ENCODE measurements at regions not wholly inside any gene's neighbourhood (a gene's known extent, or its start where the extent isn't known, plus 50 kb on each side); places are given as distances from the start of the nearest gene placed in this dataset.

DNA sequence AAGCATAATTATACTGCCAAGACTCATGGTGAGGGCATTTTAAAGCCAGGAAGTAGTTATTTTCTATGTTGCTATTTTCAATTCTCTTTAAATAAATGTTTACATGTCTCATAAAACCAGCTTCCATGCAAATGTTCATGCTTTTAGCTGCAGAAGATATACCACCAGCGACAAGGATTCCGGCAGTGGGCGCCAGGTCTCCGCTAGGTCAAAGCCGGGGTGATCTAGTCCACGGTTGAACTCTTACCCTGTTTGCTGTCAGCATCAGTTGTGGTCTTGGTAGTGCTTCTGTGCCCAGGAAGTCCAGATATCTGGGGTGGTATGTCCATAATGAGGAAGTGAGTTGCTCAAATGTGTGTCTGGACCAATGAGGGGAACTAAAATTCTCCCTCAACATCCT lies 265.7 kb downstream of the BRD1 start:
- DNase-seq: no peak

DNA sequence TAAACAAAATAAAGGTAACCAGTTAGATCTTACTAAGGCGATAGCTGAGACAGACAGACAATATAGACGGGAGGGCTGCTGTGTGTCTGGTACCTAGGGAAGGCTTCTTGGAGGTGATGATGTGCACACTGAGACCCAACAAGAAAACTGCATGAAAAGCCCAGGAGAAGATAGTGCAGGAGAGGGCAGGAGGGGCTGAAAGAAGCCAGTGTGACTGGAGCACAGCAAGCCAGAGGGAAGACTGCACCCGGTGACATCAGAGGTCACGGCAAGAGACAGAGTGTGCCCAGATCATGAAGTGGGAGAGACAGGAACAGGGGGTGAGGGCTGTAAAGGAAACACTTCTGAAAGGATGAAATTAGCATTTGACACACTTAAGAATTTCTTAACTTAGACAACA lies 266.3 kb downstream of the BRD1 start:
- DNase-seq: no peak

- no peak for DNase-seq
Measured at GRCh38 chr22:49555526-49555925, 272.1 kb downstream of the BRD1 start.

DNA sequence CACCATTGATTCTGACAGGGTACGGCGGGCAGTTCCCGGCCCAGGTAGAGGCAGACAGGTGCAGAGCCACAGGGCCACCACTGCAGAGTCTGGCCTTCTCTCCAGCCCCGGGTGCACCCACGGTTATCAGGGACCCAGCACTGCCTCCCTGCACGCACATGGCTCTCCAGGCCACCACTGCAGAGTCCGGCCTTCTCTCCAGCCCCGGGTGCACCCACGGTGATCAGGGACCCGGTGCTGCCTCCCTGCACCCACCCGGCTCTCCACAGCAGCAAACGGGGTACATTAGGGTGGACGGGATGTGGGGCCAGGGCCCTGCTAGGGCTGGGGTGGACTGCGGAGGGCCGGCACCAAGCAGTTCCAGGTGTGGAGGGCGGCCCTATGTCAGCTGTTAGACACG lies 272.9 kb downstream of the BRD1 start:
- DNase-seq: no peak

DNA sequence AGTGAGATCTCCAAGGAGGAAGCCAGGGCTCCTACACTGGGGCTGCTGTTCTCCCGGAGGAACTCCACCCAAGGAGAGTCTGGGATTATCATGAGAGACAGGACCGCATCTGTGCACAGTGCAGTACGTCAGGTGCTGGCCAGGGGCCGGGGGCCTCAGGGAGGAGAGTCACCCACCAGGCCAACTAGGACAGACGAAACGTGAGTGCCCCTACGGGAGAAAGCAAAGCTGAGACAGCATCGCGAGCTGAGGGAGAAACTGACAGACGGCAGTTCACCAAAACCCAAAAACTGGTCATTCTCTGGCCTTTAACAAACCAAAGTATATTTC lies 273.4 kb downstream of the BRD1 start:
- DNase-seq: no peak

DNA sequence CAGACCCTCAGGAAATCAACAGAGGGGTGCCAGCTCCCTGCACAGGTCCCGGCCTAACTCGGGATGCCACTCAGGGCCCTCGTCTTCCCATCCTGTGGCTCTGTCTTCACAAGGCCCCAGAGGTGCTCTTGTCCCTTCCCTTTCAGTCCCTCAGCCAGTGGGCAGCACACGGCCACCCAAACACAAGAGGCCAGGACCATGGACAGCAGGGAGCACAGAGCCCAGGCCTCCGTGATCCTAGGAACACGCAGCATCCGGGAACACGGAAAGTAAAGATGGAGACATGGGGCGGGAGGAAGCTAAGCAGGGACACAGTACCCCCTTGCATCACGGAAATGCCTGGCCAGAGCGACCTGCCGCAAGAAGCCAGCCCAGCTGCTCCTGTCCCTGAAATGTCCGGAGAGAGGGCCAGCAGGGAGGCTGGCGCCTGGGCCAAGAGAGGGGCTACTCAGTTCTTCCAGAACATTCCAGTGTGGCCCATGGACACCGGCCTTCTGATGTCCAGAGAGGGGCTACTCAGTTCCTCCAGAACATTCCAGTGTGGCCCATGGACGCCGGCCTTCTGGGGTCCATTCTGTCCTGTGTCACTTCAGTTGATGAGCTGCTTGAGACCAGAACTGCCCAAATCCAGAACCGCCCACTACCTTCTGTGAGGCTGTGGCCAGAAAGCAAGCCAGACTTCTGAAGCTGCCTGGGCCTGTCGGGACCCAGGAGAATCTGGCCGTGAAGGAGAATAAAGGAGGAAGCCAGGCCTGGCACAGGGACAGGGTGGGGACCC lies 274.0 kb downstream of the BRD1 start:
- DNase-seq: no peak

DNA sequence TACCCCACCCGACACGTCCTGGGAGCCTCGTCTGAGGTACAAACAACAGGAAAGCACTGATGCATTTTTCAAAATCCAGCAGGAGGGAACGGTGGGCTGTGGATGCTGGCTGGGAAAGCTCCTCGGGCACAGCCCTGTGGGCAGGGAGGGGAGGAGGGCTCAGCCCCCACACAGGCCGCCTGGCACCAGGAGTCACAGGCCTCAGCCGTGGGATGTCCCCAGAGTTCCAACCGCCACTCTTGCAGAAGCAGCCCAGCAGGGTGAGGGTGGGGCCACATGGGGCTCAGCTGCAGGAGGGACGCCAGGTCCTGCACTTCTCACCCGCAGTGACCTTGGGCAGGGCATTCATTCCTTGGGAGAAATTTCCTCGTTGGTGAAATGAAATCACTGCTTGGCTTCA lies 274.6 kb downstream of the BRD1 start:
- no peak for DNase-seq

DNA sequence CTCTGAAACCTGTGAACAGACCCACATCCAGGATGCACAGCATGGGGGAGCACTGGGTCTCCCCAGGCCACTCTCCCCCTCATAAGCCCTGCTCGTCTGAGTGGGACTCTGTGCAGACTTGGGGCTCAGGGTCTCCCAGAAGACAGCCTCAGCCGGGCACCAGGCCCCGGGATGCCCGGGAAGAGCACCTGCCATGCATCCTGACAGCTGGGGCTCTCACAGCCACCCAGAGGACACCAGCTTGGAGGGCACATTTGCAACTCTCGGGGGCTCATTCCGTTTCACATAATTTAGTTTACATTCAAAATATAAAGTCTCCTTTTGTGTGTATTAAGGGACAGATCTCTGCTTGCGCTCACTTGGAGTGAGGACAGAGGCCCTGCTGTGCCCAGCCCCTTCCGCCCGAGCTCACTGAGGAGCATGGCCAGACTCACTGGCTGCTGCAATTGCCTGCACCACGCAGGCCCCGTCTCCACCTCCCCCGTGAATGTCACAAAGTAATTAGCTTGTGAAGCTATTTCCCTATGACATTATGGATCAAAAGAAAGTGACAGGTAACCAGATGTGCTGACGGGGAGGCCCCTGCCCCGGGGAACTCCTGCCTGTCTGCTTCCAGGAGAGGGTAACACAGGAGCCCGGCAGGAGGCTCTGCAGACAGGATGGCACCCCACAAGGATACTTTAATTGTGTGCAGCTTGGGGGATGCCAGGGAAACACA lies 275.6 kb downstream of the BRD1 start:
- no peak for DNase-seq

- no peak for DNase-seq
Measured at GRCh38 chr22:49551446-49551845, 276.2 kb downstream of the BRD1 start.

DNA sequence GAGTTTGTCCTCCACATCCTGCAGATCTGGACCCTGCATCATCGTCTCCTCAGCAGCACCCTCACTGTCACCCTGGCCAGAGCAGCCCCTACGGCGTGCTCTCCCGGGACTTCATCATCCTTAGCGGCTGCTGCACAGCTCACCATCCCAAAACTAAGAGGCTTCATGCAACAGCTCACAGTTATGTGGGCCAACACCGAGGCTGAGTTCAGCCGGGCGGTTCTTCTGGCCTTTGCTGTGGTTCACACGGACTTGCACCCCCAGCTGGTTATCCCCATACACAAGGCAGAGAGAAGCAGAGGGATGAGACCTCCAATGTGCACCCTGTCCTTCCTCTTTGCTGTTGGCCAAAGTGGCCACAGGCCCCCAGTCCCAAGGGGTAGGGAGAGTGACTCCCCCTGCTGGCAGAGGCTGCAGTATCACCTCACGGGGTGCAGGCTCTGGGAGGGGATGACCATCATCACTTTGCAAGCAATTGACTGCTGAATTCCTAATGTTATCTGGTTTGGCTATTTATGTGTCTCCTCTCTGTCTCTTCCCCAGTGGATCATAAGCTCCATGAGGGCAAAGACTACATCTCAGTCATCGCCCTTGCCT lies 276.8 kb downstream of the BRD1 start:
- no peak for DNase-seq

- DNase-seq: no peak
Measured at GRCh38 chr22:49550141-49550430, 277.6 kb downstream of the BRD1 start.

- DNase-seq: no peak
Measured at GRCh38 chr22:49549256-49550140, 278.2 kb downstream of the BRD1 start.

GRCh38 chr22:49548356-49549202 lies 279.1 kb downstream of the BRD1 start:
- DNase-seq: no peak

DNA sequence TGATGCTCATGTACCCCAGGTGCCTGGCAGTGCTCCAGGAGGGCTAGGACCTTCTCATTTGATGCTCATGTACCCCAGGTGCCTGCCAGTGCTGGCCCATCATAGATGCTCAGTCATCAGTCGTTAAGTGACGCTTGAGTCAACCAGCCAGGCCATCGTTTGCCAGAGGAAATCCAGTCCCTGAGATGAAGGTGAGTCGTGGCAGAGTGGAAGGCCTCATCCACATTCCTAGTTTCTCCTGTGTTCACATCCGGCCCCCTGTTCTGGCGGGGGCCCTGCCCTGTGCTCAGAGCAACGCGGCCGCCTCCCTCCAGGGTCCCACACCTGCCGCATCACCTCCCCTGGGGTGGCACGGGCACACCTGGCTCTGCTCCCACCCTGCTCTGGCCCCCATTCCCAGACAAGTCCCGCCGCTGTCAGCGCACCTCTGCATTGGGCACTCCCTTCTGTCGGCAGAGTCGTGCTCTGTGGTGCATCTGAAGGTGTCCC lies 279.9 kb downstream of the BRD1 start:
- DNase-seq: no peak

- DNase-seq: no peak
Measured at GRCh38 chr22:49546811-49547585, 280.7 kb downstream of the BRD1 start.

DNA sequence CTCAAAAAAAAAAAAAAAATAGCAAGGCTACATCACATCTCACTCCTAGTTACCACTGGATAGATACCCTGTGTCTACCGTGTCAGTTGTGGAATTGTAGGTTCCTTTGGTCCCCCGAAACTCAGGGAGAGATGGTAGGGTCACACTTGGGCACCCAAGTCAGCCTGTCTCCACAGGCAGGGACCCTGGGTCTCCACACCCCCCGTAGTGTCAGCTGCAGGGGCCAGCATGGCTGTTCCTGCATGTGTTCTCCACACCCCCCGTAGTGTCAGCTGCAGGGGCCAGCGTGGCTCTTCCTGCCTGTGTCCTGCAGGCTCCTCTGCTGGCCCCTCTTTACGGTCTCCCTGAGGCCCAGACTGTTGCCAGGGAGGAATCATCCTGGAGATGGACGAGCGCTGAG lies 282.1 kb downstream of the BRD1 start:
- no peak for DNase-seq

GRCh38 chr22:49544286-49544685 lies 283.4 kb downstream of the BRD1 start:
- DNase-seq: no peak

GRCh38 chr22:49543876-49544275 lies 283.8 kb downstream of the BRD1 start:
- DNase-seq: no peak

GRCh38 chr22:49541693-49542230 lies 285.9 kb downstream of the BRD1 start:
- no peak for DNase-seq

DNA sequence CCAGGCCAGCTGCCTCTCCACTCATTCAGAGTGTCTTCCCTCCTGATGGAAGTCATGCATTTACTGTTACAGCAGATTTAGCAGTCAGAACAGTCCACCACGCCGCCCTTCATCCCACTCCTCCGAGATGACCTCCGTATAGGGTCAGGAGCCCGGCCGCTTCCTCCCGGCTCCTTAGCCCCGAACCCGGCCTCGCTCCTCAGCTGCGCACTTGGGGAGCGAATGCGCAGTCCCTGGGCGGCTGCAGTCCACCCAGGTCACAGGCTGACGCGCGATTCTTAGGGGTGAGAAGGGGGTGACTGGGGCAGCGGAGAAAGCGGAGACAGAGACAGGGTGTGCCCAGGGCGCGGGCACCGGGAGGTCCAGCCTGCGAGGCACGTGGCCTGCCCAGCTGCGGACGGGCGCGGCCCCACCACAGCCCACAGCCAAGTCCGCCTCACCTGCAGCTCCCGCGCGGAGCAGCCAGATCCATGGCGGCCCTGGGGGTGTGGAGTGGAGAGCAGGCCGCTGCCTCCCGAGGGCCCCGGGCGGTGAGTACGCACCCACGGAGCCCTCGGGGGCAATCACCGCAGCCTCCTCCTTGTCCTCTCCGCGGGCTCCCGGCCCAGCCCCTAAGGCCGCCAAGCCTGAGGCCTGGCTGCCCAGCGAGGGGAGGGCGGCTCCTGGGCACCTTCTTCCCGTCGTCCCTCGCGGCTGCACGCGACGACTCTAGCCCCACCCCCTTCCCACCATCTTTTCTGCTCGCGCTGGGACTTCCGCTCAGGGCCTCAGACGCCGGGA lies 286.6 kb downstream of the BRD1 start:
- no peak for DNase-seq
